ENCODE measurements at regions not wholly inside any gene's neighbourhood (a gene's known extent, or its start where the extent isn't known, plus 50 kb on each side); places are given as distances from the start of the nearest gene placed in this dataset.

DNA sequence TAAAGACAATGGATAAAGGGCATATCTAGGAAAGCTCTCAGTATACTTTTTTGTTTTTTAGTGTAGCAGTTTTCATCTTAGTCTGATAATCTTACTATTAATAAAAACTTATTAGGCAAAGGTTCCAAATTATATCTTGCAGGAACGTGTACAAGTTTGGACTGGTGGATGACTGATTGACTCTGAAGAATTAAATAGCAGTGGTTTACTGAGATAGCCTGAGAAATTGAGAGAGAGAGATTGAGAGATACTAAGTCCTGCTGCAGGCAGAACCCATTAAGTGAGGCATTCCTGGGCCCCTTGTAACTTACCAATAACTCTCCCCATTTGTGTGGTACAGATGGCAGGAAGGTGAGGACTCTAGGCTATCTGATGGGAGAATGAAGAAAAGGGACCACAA lies 80.2 kb upstream of the SLC38A2 start:
- TF ChIP-seq, protein P1, sequence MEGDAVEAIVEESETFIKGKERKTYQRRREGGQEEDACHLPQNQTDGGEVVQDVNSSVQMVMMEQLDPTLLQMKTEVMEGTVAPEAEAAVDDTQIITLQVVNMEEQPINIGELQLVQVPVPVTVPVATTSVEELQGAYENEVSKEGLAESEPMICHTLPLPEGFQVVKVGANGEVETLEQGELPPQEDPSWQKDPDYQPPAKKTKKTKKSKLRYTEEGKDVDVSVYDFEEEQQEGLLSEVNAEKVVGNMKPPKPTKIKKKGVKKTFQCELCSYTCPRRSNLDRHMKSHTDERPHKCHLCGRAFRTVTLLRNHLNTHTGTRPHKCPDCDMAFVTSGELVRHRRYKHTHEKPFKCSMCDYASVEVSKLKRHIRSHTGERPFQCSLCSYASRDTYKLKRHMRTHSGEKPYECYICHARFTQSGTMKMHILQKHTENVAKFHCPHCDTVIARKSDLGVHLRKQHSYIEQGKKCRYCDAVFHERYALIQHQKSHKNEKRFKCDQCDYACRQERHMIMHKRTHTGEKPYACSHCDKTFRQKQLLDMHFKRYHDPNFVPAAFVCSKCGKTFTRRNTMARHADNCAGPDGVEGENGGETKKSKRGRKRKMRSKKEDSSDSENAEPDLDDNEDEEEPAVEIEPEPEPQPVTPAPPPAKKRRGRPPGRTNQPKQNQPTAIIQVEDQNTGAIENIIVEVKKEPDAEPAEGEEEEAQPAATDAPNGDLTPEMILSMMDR (IDR thresholded peaks at IDR 0.05 in 4 of 5, conservative IDR thresholded peaks at IDR 0.05 in 1 of 5) = no peak
- no peak for TF ChIP-seq POLR2A (IDR thresholded peaks at IDR 0.05)
